LNCAP (cell line): ENCODE measurements at regions not wholly inside any gene's neighbourhood (a gene's known extent, or its start where the extent isn't known, plus 50 kb on each side); places are given as distances from the start of the nearest gene placed in this dataset.

Source experiments
- TF ChIP-seq, protein P1 (sequence below): fragments of 450-650 bp; IDR thresholded peaks from 2 replicates; pipeline ENCODE4 v1.5.1; 2017; ENCODE audit warnings: mild to moderate bottlenecking

DNA sequence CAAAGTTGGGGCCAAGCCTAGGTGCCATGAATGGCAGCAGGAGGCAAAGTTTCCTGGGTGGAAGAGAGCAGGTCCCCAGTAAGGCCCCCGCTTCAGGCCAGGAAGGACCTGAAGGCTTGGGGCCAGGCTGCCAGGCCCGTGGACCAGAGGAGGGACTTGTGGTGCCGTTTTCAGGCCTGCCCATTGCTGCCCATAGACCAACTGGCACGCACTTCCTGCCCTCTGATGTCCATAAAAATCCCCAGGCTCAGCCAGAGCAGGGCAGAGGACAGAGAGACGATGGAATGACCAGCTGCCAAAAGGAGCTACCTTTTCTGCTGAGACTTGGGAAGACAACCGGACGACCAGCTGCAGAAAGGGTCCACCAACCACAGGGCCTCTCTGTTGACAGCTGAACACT, 1205.5 kb downstream of the ARAP2 start:
- TF ChIP-seq, protein P1, sequence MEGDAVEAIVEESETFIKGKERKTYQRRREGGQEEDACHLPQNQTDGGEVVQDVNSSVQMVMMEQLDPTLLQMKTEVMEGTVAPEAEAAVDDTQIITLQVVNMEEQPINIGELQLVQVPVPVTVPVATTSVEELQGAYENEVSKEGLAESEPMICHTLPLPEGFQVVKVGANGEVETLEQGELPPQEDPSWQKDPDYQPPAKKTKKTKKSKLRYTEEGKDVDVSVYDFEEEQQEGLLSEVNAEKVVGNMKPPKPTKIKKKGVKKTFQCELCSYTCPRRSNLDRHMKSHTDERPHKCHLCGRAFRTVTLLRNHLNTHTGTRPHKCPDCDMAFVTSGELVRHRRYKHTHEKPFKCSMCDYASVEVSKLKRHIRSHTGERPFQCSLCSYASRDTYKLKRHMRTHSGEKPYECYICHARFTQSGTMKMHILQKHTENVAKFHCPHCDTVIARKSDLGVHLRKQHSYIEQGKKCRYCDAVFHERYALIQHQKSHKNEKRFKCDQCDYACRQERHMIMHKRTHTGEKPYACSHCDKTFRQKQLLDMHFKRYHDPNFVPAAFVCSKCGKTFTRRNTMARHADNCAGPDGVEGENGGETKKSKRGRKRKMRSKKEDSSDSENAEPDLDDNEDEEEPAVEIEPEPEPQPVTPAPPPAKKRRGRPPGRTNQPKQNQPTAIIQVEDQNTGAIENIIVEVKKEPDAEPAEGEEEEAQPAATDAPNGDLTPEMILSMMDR, result no peak

DNA sequence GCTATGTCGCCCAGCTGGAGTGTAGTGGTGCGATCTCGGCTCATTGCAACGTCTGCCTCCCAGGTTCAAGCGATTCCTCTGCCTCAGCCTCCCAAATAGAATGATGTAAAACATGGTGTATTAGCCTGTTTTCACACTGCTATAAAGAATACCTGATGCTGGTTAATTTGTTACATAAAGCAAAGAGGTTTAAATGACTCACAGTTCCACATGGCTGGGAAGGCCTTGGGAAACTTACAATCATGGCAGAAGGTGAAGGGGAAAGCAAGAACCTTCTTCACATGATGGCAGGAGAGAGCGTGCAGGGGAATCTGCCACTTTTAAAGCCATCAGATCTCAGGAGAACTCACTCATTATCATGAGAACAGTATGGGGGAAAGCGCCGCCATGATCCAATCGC, 1191.8 kb downstream of the ARAP2 start:
- TF ChIP-seq, protein P1, result no peak

DNA sequence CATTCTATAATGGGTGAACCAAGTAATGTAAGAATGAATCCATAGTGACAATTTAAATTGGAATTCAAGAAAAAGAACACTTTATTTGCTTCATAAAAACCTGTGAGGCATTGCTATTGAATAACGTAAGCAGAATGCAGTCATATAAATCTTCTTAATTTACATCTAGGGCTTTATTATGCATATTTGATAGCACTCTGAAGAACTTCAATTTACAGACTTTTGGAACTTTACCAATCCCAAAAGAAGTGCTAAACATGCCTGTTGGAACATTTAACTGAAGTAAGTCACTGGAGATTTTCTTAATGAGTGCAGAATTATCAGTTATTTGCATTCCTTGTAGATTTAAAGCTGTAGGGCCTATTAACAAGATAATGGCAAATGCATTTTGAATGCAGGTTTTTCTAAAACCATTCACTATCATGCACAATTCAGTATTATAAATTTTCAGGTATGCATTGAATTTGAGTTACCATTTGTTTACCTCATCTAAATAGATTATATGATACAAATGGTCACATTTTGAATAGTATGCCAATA, 1181.2 kb downstream of the ARAP2 start:
- TF ChIP-seq, protein P1, result no peak

DNA sequence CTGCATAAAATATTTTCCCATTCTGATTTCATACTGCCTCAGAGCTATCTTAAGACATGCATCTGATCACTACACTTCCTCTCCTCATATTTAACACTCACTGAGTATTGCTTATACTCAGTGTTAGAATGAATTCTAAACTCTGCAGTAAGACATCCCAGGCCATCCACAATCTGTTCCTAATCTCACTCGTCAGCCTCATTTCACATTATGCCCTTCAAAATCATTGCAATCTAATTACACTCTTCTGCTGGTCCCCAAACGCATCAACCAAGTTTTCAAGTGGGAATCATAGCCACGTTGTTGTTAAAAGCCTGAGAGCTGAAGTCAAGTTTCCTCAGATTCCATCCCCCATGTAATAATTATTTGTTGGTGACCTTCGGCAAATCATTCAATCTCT, 1177.9 kb downstream of the ARAP2 start:
- TF ChIP-seq, protein P1, result no peak

DNA sequence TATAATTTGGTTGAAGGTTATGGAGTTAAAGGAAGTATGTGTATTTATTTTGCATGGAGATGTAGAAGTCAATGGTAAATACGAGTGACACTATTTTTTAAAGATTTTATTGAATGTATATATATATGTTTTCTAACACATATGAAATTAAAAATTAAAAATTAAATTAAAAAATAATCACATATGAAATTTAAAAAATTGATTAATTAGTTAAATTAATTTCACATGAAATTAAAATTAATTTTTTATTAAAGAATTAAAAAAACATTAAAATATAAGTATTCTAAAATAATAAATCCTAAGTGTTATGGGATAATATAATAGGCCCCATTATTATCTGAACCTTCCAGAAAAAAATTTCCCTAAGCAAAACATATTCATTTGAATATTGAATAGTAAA, 1163.5 kb downstream of the ARAP2 start:
- TF ChIP-seq, protein P1, result no peak

DNA sequence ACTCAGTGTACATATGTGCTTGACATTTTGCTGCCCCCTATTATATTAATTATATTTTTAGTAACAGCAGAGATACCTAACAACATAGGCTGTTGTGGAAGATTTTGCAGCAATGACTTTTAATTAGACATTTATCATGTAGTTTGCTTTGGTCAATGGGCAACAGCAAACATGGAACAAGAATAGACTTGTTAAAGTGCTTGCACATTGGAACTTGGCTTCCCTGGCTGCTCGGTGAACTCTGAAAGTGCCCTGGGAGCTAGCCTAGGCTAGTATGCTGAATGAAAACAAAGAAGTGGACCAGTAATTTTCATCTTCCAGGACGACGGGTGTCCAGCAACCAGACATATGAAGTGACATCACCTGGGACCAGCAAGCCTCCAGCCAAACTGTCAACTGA, 1157.1 kb downstream of the ARAP2 start:
- TF ChIP-seq, protein P1, result no peak

DNA sequence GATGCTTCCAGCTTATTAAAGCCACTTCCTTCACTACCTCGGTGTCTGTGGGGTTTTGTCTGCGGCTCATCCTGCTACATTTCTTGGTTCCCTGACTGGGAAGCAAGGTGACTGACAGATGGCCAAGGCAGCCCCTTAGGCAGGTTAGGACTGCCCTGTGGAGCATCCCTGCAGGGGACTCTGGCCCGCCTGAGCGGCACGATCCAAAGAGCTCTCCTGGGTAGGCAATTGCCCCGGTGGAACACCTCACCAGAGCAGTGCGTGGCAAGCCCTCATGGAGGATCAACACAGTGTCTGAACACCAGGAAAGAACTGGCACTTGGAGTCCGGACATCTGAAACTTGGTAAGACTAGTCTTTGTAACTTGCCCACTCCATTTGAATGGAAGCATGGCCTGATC, 1143.4 kb downstream of the ARAP2 start:
- TF ChIP-seq, protein P1, result no peak

DNA sequence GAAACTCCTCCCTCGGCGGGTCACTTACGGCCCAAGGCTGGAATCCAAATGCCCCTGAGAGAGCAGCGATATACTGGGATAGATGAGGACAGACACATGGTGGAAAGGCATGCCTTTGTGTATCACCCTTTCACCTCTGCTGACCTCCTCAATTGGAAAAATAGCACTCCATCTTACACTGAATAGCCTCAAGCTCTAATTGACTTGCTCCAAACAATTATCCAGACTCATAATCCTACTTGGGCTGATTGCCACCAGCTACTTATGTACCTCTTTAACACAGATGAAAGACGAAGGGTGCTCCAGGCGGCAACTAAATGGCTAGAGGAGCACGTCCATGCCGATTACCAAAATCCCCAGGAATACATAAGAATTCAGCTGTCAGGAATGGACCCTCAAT, 1142.2 kb downstream of the ARAP2 start:
- TF ChIP-seq, protein P1, result no peak
